HL-60/S4 treated with retinoic acid at 250 ng/mL for 4 days and 3 days (cell line): ENCODE measurements at regions not wholly inside any gene's neighbourhood (a gene's known extent, or its start where the extent isn't known, plus 50 kb on each side); places are given as distances from the start of the nearest gene placed in this dataset.

Experiments used
- in situ Hi-C: fragments of 300-500 bp; cut with MboI; formaldehyde crosslinking; loops from 2 replicates; pipeline ENCODE4 v1.7.0; 2022; ENCODE audit warnings: low sequenced_read_pairs

DNA sequence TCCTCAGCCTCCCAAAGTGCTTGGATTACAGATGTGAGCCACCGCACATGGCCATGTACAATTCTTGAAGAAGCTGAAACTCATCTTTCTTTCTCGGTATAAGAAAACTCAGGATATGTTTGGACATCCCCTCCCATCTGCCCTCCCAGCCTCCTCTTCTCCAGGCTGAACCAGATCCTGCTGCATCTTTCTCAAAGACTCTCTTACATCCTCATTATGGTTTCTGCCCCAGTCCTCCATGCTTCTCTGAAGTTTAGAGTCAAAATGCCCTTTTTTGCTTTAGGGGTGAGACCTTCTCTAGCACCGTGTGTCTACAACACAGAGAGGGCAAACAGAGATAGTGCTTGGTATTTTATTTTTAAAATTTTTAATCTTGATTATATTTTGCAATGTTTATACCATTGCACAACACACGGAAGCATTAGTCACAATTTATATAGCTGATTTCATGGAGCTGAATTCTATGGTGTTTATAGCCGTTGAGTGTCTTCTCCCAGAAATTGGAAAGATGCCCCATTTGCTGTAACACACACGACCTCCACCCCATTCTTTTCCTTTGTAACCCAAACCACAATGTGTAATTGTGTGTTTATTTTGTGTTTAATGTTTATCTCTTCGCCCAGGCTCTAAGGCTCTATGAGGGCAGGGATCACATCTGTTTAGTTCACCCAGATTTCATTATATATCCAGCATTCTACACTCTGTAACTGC lies 206.0 kb upstream of the TNP1 start:
- in situ Hi-C loops: no loop called here

DNA sequence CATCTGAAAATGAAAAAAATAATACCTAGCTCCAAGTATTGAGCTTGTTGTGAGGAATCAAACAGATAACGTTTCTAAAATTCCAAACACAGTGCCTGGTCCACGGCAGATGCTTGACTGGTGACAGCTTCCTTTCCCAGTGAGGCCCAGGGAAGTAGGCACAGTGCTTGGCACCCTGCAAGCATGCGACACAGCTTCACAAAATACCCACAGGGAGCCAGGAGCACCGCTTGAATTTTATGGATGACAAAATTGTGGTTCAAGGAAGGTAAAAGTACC lies 205.1 kb upstream of the TNP1 start:
- in situ Hi-C loops: no loop called here

DNA sequence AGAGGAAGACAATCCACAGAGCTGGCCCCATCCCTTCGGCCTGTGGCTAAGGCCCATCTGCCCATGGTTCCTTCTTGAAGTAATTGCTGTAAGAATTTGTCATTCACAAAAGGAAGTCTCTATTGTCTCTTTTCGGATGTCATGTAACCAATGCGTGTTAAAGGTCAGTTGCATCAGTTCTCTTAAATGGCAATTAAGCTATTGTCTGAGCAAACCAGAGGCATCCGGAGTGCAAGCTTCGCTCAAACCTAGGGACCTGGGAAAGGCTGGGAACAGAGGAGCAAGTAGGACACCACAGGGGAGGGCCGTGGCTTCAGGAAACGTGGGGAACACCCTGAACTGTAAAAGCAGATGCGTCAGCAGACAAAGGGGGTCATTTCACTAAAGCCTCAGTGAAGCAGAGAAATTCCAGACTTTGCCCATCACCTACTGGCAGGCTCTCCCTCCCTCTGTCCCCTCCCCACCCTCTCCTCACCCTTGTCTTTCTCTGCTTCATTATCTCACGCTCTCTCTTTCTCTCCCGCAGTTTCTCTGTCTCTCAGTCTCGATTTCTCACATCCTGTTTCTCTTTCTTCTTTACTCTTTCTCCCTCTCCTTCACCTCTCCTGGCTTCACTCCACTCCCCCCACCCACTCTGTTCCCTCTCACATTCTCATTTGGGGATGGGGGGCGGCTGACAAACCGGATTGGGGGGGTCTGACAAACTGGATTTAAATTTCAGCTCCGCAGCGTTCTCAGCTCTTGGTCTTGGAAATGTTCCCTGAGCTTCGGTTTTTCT lies 204.6 kb upstream of the TNP1 start:
- in situ Hi-C loops: no loop called here

- in situ Hi-C loops: no loop called here
These were observed 203.4 kb upstream of the TNP1 start for GRCh38 chr2:217063238-217063755.

GRCh38 chr2:217062768-217063167 lies 202.9 kb upstream of the TNP1 start:
- in situ Hi-C loops: no loop called here

GRCh38 chr2:217061916-217062505 lies 202.1 kb upstream of the TNP1 start:
- in situ Hi-C loops: no loop called here

DNA sequence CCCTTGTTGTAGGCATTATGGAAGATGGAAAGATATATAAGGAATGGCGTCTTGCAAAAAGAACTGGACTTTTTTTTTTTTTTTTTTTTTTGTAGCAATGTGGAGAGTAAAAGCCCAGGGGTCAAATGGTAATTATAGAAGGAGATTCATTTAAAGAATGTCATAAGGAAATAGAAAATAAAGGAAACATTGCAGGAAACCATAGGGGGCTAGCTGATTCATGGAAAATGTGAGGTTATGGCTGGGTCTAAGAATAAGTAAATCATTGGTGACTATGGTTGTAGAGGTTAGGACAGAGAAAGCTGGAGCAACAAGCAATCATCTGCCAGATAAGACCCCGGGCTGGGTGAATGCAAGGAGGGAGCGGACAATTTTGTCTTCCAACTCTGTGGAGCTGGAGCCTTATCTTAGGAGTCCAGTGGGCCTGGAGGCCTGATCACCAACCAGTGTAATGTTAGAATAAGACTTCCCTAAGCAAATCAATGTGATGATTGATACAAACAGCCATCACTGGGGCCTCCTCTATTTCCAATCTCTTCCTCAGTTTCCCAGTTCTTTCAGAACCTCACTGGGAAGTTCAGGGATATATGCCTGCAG lies 201.2 kb upstream of the TNP1 start:
- in situ Hi-C loops: no loop called here

DNA sequence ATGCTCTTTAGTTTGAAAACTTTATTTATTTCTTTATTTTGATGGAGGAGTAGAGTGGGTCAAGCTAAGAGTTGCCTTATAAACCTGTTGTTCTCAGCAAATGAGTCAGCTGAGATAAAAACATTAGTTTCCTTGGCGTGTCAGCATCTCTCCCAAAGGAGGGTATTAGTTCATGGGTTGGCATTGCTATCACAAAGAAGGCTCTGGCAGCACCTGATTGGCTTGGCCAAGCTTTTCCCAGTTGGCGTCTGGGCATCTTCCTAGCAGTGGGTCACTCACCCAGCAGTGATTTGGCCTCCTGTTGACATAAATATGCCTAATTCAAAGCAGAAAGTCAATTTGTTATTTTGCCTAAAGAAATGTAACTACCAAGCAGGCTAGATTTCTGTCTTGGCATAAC lies 200.7 kb upstream of the TNP1 start:
- in situ Hi-C loops: no loop called here

GRCh38 chr2:217058791-217059755 lies 199.2 kb upstream of the TNP1 start:
- in situ Hi-C loops: no loop called here

DNA sequence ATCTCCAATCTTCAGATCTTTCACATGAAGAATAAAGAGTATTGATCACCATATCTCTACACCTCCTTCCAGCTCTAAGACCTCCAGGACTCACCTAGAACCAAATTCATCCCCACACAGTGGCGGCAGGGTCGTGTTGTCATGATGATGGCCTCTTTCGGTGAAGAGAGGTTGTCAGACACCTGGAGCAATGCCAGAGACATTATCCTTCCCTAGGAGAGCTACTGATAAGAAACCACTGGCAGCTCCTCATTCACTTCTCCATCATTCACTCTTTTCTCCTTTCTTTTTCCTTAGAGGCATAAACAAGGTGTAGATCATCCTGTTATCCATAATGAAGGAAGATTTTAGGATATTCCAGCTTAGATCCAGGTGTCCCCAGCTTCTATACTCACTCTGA lies 197.9 kb upstream of the TNP1 start:
- in situ Hi-C loops: no loop called here

DNA sequence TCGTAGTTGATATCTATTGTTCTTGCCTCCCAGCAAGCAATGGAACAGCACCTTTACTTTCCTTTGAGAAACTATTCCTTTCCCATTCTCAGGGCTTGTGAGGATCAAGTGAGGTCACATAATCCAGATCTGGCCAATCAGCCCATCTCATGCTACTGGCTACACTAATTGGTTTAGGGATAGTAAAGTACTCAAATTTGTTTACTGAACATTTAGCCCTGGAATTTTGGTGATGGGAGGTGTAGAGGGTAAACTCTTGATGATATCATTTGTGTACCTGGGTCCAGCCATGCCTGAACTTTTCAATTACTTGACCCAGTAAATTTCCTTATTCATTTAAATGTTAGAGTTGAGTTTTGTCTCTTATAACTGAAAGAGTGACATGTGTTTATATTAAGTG lies 195.8 kb upstream of the TNP1 start:
- in situ Hi-C loops: no loop called here

DNA sequence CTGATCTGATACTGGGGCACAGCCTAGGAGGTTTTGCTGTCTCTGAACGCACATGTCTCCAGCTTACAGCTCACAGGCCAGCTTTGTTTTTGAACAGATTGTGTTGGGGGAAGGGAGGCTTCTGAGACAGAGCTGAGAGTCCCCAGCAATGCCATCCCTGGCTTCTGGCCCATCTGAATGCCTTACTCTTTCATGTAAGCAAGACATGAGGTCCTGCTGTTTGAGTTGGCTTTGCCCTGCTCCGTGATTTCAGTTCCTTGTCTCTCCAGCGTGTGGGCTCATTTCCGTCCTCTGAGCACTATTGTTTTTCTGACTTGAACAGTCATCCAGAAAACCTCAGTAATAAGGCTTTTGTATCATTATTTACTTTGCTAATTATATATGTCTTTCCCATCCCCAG lies 194.9 kb upstream of the TNP1 start:
- in situ Hi-C loops: no loop called here

DNA sequence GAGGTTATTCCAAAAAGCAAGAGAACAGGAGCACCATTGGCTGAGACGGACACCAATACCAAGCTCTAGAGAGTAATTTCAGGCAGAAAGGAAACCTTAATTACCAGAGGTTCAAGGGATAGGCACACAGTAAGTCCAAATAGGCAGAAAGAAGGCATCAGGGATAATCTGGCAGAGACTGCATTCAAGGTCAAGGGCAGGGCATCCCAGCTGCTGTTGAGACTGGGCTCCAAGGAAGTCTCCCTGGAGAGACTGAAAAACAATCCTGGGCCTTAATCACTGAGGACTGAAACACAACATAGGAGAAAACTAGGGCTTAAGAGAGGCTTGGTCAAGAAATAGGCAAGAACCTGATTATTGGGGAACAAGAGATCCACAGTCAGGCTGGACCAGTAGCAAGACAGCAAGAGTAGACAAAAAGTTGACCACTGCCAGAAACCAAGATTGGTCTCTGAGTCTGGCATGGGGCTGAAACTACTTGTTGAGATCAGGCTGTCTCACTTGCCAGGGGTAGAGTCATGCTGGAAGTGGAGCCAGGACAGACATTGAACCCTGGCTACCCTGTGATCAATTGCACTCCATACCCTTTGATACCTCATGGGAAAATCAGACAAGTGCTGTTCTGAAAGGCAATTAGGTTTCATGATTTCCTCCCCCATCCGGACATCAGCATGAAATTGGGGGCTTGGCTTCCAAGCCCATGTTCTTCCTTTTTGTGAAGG lies 193.2 kb upstream of the TNP1 start:
- in situ Hi-C loops: no loop called here

GRCh38 chr2:217051416-217051815 lies 191.6 kb upstream of the TNP1 start:
- in situ Hi-C loops: no loop called here

DNA sequence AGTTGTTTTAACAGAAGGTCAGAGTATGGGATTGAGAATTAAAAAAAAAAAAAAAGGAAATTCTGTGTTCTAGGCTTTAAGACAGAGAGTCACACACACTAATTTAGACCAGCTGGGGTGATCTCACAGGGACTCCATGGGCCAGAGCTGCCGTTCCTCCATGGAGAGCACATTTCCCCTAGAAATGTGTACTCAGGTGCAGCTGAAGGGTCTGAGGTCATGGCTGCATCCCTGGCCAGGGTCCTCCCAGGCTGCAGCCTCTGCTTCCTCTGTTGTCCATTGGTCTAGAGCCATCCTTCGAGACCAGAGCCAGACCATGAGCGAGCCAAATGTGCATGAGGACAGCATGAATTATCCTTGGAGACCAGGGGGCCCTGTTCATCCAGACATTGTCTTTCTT lies 190.1 kb upstream of the TNP1 start:
- in situ Hi-C loops: no loop called here

- in situ Hi-C loops: no loop called here
These were observed 189.6 kb upstream of the TNP1 start for GRCh38 chr2:217049422-217049821.

DNA sequence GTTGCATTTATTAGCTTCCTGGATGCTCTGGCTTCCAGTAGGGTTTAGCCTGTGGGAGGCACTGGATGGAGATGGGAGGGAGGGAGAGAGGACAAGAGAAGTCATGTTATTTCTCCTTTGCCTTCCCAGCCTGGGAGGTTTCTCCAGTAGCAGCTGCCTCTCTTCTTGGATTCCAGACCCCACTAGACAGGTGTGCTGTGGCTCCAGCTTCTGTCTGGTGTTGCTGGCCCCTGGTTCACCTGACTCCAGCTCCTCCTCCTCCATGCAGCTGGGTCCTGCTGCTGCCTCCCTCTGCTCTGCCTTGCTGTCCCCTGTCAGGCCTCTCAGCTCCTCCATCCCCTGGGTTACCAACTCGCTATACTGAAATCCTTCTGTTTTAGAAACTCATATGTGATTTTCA lies 188.9 kb upstream of the TNP1 start:
- in situ Hi-C loops: no loop called here

- in situ Hi-C loops: no loop called here
These were observed 187.8 kb upstream of the TNP1 start for GRCh38 chr2:217047631-217048030.

DNA sequence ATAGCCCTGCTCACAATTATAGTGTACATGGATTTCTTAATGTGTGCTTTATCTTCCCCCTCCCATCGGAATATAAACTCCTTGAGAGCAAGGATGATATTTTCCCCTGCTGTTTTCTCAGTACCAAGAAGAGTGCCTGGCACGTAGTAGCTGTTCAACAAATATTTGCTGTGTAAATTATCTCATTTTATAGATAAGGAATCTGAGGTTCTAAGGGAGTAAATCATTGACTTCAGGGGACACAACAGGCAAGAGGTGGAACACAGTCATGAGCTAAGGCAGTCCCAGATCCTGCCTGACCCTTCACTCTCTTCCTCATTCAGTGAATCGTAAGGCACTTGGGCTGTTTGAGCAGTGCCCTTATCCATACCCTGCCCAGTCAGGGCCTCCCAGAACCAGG lies 187.3 kb upstream of the TNP1 start:
- in situ Hi-C loops: no loop called here
